Suprapubic skin (tissue), 4 donors: ENCODE measurements at regions not wholly inside any gene's neighbourhood (a gene's known extent, or its start where the extent isn't known, plus 50 kb on each side); places are given as distances from the start of the nearest gene placed in this dataset.

Source experiments
- DNase-seq, 2 donors: peaks; one replicate each; pipeline ENCODE4 v3.0.0-alpha.2; 2019; ENCODE audit warnings: low spot score in 2 of 2
- H3K27ac ChIP-seq: fragments of 200-600 bp; sonication (generic); one replicate; pipeline ENCODE4 v1.5.1; 2019
- H3K27me3 ChIP-seq: fragments of 200-600 bp; sonication (generic); one replicate; pipeline ENCODE4 v1.5.1; 2019
- H3K36me3 ChIP-seq: fragments of 200-600 bp; sonication (generic); one replicate; pipeline ENCODE4 v1.5.1; 2019
- H3K4me1 ChIP-seq: fragments of 200-600 bp; sonication (generic); one replicate; pipeline ENCODE4 v1.5.1; 2019
- H3K4me3 ChIP-seq: fragments of 200-600 bp; sonication (generic); one replicate; pipeline ENCODE4 v1.5.1; 2019; ENCODE audit warnings: mild to moderate bottlenecking
- H3K9me3 ChIP-seq: fragments of 200-600 bp; sonication (generic); one replicate; pipeline ENCODE4 v1.5.1; 2019
- EP300 ChIP-seq: sonication (generic); formaldehyde crosslinking; IDR thresholded peaks from one replicate; pipeline ENCODE4 v1.6.1; 2017; ENCODE audit warnings: antibody characterized with exemption
- POLR2A ChIP-seq, 2 donors: fragments of 450-650 bp; IDR thresholded peaks; one replicate each; pipeline ENCODE4 v1.6.1; 2017; ENCODE audit warnings: antibody characterized with exemption in 2 of 2, mild to moderate bottlenecking in 2 of 2, moderate library complexity in 2 of 2
- POLR2AphosphoS5 ChIP-seq, 3 donors: sonication (generic); formaldehyde crosslinking; IDR thresholded peaks; one replicate each; pipeline ENCODE4 v1.6.1; 2017; ENCODE audit warnings: antibody characterized with exemption in 3 of 3
- WGBS: methylation state at CpG from one replicate; pipeline ENCODE4 v1.1.5; 2018; 5-methylcytosine and 5-hydroxymethylcytosine counted together
- TF ChIP-seq, protein P1 (sequence below), 2 donors: fragments of 200-600 bp in 1 of 2; fragments of 450-650 bp in 1 of 2; sonication (generic) in 1 of 2; IDR thresholded peaks; one replicate each; pipeline ENCODE4 v1.5.1; 2016 to 2019; ENCODE audit warnings: antibody characterized with exemption in 2 of 2, mild to moderate bottlenecking in 1 of 2, moderate library complexity in 1 of 2

DNA sequence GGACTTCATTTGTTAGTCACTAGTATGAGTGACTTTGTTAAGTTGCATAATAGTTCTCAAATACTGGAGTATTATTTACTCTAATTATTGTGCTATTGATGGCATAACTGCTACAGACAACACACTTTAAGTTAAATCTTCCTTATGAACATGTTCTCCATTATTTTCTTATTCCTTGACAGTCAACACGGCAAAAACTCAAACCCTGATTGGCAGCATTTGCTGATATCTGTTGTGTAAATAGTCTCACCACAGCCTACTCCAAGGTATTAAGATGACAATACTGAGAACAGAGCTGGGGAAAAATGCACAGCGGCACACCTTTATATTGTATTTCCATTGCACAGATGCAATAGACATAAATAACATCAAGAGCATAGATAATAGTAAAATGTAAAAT lies 568.0 kb upstream of the AADAT start:
- no peak overlapping the region for H3K4me3 ChIP-seq
- H3K27ac ChIP-seq, result no peak overlapping the region
- 68% methylated on average over 2 of the region's 2 CpGs for WGBS
- no peaks in the 10 kb centered on the region for H3K27me3 ChIP-seq
- no peaks in the 10 kb centered on the region for H3K9me3 ChIP-seq
- H3K36me3 ChIP-seq, result no peaks in the 10 kb centered on the region
- no peaks in the 10 kb centered on the region for H3K4me1 ChIP-seq
- TF ChIP-seq EP300 (no peak), POLR2A (IDR thresholded peaks at IDR 0.05) (no peak), POLR2AphosphoS5 (IDR thresholded peaks at IDR 0.05) (no peak)
- TF ChIP-seq, protein P1, sequence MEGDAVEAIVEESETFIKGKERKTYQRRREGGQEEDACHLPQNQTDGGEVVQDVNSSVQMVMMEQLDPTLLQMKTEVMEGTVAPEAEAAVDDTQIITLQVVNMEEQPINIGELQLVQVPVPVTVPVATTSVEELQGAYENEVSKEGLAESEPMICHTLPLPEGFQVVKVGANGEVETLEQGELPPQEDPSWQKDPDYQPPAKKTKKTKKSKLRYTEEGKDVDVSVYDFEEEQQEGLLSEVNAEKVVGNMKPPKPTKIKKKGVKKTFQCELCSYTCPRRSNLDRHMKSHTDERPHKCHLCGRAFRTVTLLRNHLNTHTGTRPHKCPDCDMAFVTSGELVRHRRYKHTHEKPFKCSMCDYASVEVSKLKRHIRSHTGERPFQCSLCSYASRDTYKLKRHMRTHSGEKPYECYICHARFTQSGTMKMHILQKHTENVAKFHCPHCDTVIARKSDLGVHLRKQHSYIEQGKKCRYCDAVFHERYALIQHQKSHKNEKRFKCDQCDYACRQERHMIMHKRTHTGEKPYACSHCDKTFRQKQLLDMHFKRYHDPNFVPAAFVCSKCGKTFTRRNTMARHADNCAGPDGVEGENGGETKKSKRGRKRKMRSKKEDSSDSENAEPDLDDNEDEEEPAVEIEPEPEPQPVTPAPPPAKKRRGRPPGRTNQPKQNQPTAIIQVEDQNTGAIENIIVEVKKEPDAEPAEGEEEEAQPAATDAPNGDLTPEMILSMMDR (IDR thresholded peaks at IDR 0.05), result no peak
- no peak for DNase-seq

DNA sequence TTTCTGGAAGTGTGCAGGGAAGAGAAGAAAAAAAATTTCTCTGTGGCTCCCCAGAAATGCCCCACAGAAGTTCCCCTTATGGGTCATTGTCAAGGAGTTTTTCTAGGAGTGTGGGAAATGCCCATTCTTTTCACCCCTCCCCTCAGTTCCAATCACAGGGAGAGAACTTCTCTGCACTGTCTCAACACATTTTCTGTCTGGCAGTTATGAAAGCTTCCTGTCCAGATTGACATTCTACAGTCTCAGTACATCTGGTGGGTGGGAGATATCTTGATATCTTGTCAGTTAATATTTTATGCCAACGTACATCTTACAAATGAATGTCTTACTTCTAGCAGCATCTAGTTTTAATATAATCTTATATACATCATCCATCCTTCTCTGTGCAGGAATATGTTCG lies 566.8 kb upstream of the AADAT start:
- TF ChIP-seq, protein P1 (IDR thresholded peaks at IDR 0.05), result no peak
- no peak for TF ChIP-seq POLR2AphosphoS5 (IDR thresholded peaks at IDR 0.05)
- TF ChIP-seq EP300, result no peak
- TF ChIP-seq POLR2A (IDR thresholded peaks at IDR 0.05), result no peak
- Histone ChIP-seq H3K27ac (no peak overlapping the region), H3K4me3 (no peak overlapping the region), H3K4me1 (no peaks in the 10 kb centered on the region), H3K36me3 (no peaks in the 10 kb centered on the region), H3K27me3 (no peaks in the 10 kb centered on the region), H3K9me3 (no peaks in the 10 kb centered on the region)
- 42% methylated on average over 2 of the region's 2 CpGs for WGBS
- no peak for DNase-seq

DNA sequence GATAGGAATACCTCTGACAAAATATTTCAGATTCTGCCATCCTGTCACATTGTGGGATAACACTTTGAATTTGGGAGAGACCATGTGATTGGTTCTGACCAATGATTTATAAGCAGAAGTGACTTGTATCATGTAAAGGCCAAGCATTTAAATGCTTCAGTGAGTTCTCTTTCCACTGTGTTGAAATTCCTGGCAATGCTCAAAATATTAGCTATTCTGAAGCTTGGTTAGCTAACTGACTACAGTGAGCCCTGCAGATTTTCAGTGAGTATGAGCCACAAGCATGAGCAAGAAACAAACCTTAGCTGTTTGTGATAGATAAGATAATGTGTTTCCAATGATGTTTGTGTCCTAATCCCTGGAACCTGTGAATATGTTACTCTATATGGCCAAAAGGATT lies 562.8 kb upstream of the AADAT start:
- H3K27ac ChIP-seq, result no peak overlapping the region
- H3K4me3 ChIP-seq, result no peak overlapping the region
- H3K4me1 ChIP-seq, result no peaks in the 10 kb centered on the region
- TF ChIP-seq, protein P1 (IDR thresholded peaks at IDR 0.05), result no peak
- TF ChIP-seq POLR2A (IDR thresholded peaks at IDR 0.05), result no peak
- no peak for TF ChIP-seq POLR2AphosphoS5 (IDR thresholded peaks at IDR 0.05)
- no peak for TF ChIP-seq EP300
- no peaks in the 10 kb centered on the region for H3K27me3 ChIP-seq
- no peak for DNase-seq
- no peaks in the 10 kb centered on the region for H3K36me3 ChIP-seq
- H3K9me3 ChIP-seq, result no peaks in the 10 kb centered on the region

DNA sequence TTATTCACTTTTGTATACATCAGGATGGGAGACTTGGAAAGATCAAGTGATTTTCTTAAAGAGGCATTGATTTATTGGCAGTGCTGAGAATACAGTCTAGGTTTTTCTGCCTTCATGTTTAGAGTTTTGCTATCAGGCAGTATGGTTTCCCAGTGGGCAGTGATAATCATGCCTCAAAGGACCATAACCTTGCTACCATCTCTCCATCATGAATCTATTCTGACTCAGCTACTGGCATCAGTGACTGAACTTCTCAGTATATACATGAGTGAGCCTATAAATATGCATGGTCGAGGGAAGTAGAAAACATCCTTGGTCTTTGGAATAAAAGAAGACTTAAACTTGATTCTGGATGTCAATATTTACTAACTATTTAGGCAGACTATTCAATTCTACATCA lies 562.0 kb upstream of the AADAT start:
- no peak overlapping the region for H3K4me3 ChIP-seq
- WGBS, result 81% methylated on average over 1 of the region's 1 CpG

DNA sequence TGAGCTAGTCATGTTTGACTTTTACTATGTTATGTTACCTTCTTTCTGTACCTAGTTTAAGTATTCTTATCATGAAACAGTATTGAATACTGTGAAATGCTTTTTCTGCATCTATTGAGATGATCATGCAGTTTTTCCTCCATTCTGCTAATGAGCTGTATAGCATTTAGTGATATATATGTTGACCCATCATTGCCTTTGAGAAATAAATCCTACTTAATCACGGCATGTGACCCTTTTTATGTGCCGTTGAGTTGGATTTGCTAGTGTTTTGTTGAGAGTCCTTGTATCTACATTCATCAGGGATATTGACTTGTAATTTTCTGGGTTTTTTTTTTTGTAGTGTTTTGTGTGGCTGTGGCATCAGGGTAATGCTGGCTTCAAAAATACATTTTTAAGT lies 537.7 kb upstream of the AADAT start:
- no peaks in the 10 kb centered on the region for H3K4me1 ChIP-seq
- TF ChIP-seq POLR2A (IDR thresholded peaks at IDR 0.05), result no peak
- TF ChIP-seq POLR2AphosphoS5 (IDR thresholded peaks at IDR 0.05), result no peak
- no peak for TF ChIP-seq EP300
- TF ChIP-seq, protein P1 (IDR thresholded peaks at IDR 0.05), result no peak
- no peaks in the 10 kb centered on the region for H3K36me3 ChIP-seq
- 89% methylated on average over 2 of the region's 2 CpGs for WGBS
- no peak overlapping the region for H3K4me3 ChIP-seq
- no peak for DNase-seq
- H3K27ac ChIP-seq, result no peak overlapping the region
- H3K27me3 ChIP-seq, result no peaks in the 10 kb centered on the region
- no peaks in the 10 kb centered on the region for H3K9me3 ChIP-seq

More for the DNA sequence above, 562.0 kb upstream of the AADAT start:
- DNase-seq, result no peak
- Histone ChIP-seq H3K9me3 (no peaks in the 10 kb centered on the region), H3K36me3 (no peaks in the 10 kb centered on the region), H3K4me1 (no peaks in the 10 kb centered on the region), H3K27ac (no peak overlapping the region), H3K27me3 (no peaks in the 10 kb centered on the region)
- TF ChIP-seq, protein P1 (IDR thresholded peaks at IDR 0.05), result no peak
- TF ChIP-seq POLR2AphosphoS5 (IDR thresholded peaks at IDR 0.05), result no peak
- TF ChIP-seq POLR2A (IDR thresholded peaks at IDR 0.05), result no peak
- TF ChIP-seq EP300, result no peak
